ENCODE measurements at regions not wholly inside any gene's neighbourhood (a gene's known extent, or its start where the extent isn't known, plus 50 kb on each side); places are given as distances from the start of the nearest gene placed in this dataset.

GRCh38 chr7:41475801-41476459 lies 227.0 kb downstream of the INHBA start:
- Histone ChIP-seq H3K36me3 (ENCODE audit: low read length) (no peaks in the 10 kb centered on the region), H3K9me3 (ENCODE audit: insufficient read depth, low read length) (no peaks in the 10 kb centered on the region), H3K9me2 (replicated peaks; ENCODE audit: insufficient read depth, low read length) (no peaks in the 10 kb centered on the region), H3K4me3 (ENCODE audit: insufficient read depth, low read length, poor library complexity, severe bottlenecking) (no peak overlapping the region), H3K79me2 (ENCODE audit: insufficient read depth, low read length) (no peaks in the 10 kb centered on the region), H3K27ac (ENCODE audit: low read depth, low read length) (no peak overlapping the region), H2AFZ (ENCODE audit: low read depth, low read length, severe bottlenecking) (no peak overlapping the region), H3K27me3 (ENCODE audit: low read length) (no peaks in the 10 kb centered on the region), H3K4me2 (ENCODE audit: low read depth, low read length, poor library complexity, severe bottlenecking) (no peak overlapping the region), H3K9ac (ENCODE audit: low read length) (no peak overlapping the region), H3F3A (ENCODE audit: insufficient read depth) (no peaks in the 10 kb centered on the region), H4K20me1 (ENCODE audit: low read depth, low read length) (no peaks in the 10 kb centered on the region)
- TF ChIP-seq, protein P1, sequence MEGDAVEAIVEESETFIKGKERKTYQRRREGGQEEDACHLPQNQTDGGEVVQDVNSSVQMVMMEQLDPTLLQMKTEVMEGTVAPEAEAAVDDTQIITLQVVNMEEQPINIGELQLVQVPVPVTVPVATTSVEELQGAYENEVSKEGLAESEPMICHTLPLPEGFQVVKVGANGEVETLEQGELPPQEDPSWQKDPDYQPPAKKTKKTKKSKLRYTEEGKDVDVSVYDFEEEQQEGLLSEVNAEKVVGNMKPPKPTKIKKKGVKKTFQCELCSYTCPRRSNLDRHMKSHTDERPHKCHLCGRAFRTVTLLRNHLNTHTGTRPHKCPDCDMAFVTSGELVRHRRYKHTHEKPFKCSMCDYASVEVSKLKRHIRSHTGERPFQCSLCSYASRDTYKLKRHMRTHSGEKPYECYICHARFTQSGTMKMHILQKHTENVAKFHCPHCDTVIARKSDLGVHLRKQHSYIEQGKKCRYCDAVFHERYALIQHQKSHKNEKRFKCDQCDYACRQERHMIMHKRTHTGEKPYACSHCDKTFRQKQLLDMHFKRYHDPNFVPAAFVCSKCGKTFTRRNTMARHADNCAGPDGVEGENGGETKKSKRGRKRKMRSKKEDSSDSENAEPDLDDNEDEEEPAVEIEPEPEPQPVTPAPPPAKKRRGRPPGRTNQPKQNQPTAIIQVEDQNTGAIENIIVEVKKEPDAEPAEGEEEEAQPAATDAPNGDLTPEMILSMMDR (IDR thresholded peaks at IDR 0.05; ENCODE audit: insufficient read depth, low read length, poor library complexity, severe bottlenecking), result no peak
- no peak for TF ChIP-seq EZH2phosphoT487 (conservative IDR thresholded peaks at IDR 0.05; ENCODE audit: low read length)

GRCh38 chr7:41472427-41473125 lies 230.3 kb downstream of the INHBA start:
- Histone ChIP-seq H2AFZ (ENCODE audit: low read depth, low read length, severe bottlenecking) (no peak overlapping the region), H3K9me2 (replicated peaks; ENCODE audit: insufficient read depth, low read length) (no peaks in the 10 kb centered on the region), H4K20me1 (ENCODE audit: low read depth, low read length) (no peaks in the 10 kb centered on the region), H3K9me3 (ENCODE audit: insufficient read depth, low read length) (no peaks in the 10 kb centered on the region), H3K79me2 (ENCODE audit: insufficient read depth, low read length) (no peaks in the 10 kb centered on the region), H3K27me3 (ENCODE audit: low read length) (no peaks in the 10 kb centered on the region), H3K36me3 (ENCODE audit: low read length) (no peaks in the 10 kb centered on the region), H3K9ac (ENCODE audit: low read length) (no peak overlapping the region), H3K4me2 (ENCODE audit: low read depth, low read length, poor library complexity, severe bottlenecking) (no peak overlapping the region), H3K27ac (ENCODE audit: low read depth, low read length) (no peak overlapping the region), H3F3A (ENCODE audit: insufficient read depth) (no peaks in the 10 kb centered on the region), H3K4me3 (ENCODE audit: insufficient read depth, low read length, poor library complexity, severe bottlenecking) (no peak overlapping the region)
- TF ChIP-seq, protein P1 (IDR thresholded peaks at IDR 0.05; ENCODE audit: insufficient read depth, low read length, poor library complexity, severe bottlenecking), result no peak
- TF ChIP-seq EZH2phosphoT487 (conservative IDR thresholded peaks at IDR 0.05; ENCODE audit: low read length), result no peak

GRCh38 chr7:41470081-41470480 lies 232.8 kb downstream of the INHBA start:
- no peaks in the 10 kb centered on the region for H3K9me2 ChIP-seq (replicated peaks; ENCODE audit: insufficient read depth, low read length)
- H3K4me2 ChIP-seq (ENCODE audit: low read depth, low read length, poor library complexity, severe bottlenecking), result no peak overlapping the region
- no peaks in the 10 kb centered on the region for H3K9me3 ChIP-seq (ENCODE audit: insufficient read depth, low read length)
- H2AFZ ChIP-seq (ENCODE audit: low read depth, low read length, severe bottlenecking), result no peak overlapping the region
- no peaks in the 10 kb centered on the region for H3K27me3 ChIP-seq (ENCODE audit: low read length)
- H3K27ac ChIP-seq (ENCODE audit: low read depth, low read length), result no peak overlapping the region
- H3F3A ChIP-seq (ENCODE audit: insufficient read depth), result no peaks in the 10 kb centered on the region
- no peak for TF ChIP-seq EZH2phosphoT487 (conservative IDR thresholded peaks at IDR 0.05; ENCODE audit: low read length)
- TF ChIP-seq, protein P1 (IDR thresholded peaks at IDR 0.05; ENCODE audit: insufficient read depth, low read length, poor library complexity, severe bottlenecking), result no peak
- no peak overlapping the region for H3K4me3 ChIP-seq (ENCODE audit: insufficient read depth, low read length, poor library complexity, severe bottlenecking)
- H3K36me3 ChIP-seq (ENCODE audit: low read length), result no peaks in the 10 kb centered on the region
- no peaks in the 10 kb centered on the region for H4K20me1 ChIP-seq (ENCODE audit: low read depth, low read length)
- H3K79me2 ChIP-seq (ENCODE audit: insufficient read depth, low read length), result no peaks in the 10 kb centered on the region
- no peak overlapping the region for H3K9ac ChIP-seq (ENCODE audit: low read length)

Measured in SU-DHL-6 (cell line).